Endothelial cell of umbilical vein (primary cell): ENCODE measurements at regions not wholly inside any gene's neighbourhood (a gene's known extent, or its start where the extent isn't known, plus 50 kb on each side); places are given as distances from the start of the nearest gene placed in this dataset.

Experiments used
- EZH2 ChIP-seq: IDR thresholded peaks from 2 replicates; pipeline ENCODE4 v1.6.1; 2012; ENCODE audit warnings: borderline replicate concordance, low read depth, mild to moderate bottlenecking, moderate library complexity, low read length, inconsistent platforms; ENCODE audit not compliant: severe bottlenecking
- GATA2 ChIP-seq: IDR thresholded peaks from 2 replicates; pipeline ENCODE4 v1.7.0; 2011; ENCODE audit warnings: low read depth, mild to moderate bottlenecking, moderate library complexity, mixed read lengths, low read length; ENCODE audit not compliant: insufficient read length, insufficient read depth
- MYC ChIP-seq: IDR thresholded peaks from one replicate; pipeline ENCODE4 v1.6.1; 2011; ENCODE audit warnings: mild to moderate bottlenecking, low read depth, low read length
- POLR2A ChIP-seq: IDR thresholded peaks from 2 replicates; pipeline ENCODE4 v1.6.1; 2012; ENCODE audit warnings: low read depth, mild to moderate bottlenecking, control low read depth, low read length
- POLR2AphosphoS5 ChIP-seq: IDR thresholded peaks from 2 replicates; pipeline ENCODE4 v1.6.1; 2012; ENCODE audit warnings: low read depth, mild to moderate bottlenecking, control low read depth, low read length, moderate library complexity; ENCODE audit not compliant: insufficient read depth
- TF ChIP-seq, protein P1 (sequence below), 2 donors: IDR thresholded peaks; 1 replicate in 1 of 2; 2 replicates in 1 of 2; pipeline ENCODE4 v1.5.1; 2011; ENCODE audit warnings: low read length in 2 of 2, mild to moderate bottlenecking in 2 of 2, moderate library complexity in 2 of 2, control low read depth in 1 of 2, inconsistent platforms in 1 of 2, low read depth in 1 of 2; ENCODE audit not compliant: insufficient read depth in 1 of 2; ENCODE audit errors: extremely low read depth in 1 of 2

GRCh38 chrX:100494646-100495370 is 84.7 kb upstream of the PCDH19 start:
- TF ChIP-seq, protein P1, sequence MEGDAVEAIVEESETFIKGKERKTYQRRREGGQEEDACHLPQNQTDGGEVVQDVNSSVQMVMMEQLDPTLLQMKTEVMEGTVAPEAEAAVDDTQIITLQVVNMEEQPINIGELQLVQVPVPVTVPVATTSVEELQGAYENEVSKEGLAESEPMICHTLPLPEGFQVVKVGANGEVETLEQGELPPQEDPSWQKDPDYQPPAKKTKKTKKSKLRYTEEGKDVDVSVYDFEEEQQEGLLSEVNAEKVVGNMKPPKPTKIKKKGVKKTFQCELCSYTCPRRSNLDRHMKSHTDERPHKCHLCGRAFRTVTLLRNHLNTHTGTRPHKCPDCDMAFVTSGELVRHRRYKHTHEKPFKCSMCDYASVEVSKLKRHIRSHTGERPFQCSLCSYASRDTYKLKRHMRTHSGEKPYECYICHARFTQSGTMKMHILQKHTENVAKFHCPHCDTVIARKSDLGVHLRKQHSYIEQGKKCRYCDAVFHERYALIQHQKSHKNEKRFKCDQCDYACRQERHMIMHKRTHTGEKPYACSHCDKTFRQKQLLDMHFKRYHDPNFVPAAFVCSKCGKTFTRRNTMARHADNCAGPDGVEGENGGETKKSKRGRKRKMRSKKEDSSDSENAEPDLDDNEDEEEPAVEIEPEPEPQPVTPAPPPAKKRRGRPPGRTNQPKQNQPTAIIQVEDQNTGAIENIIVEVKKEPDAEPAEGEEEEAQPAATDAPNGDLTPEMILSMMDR (IDR thresholded peaks at IDR 0.05; ENCODE audit: extremely low read depth in 1 of 2, insufficient read depth in 1 of 2, low read depth in 1 of 2, low read length in 2 of 2): no peak
- TF ChIP-seq POLR2AphosphoS5: no peak
- TF ChIP-seq MYC: no peak
- no peak for TF ChIP-seq EZH2
- TF ChIP-seq POLR2A: no peak
- TF ChIP-seq GATA2: no peak
